Prostate gland (tissue), 2 donors: ENCODE measurements at regions not wholly inside any gene's neighbourhood (a gene's known extent, or its start where the extent isn't known, plus 50 kb on each side); places are given as distances from the start of the nearest gene placed in this dataset.

ENCODE experiments used
- CTCF ChIP-seq, 4 experiments: fragments of 200-600 bp in 2 of 4; fragments of 450-650 bp in 2 of 4; sonication (generic) in 2 of 4; IDR thresholded peaks; 1 replicate in 3 of 4; 2 replicates in 1 of 4; pipeline ENCODE4 v1.5.1; 2016 to 2019; ENCODE audit warnings: antibody characterized with exemption in 4 of 4, mild to moderate bottlenecking in 2 of 4, moderate library complexity in 2 of 4
- POLR2A ChIP-seq: fragments of 450-650 bp; IDR thresholded peaks from one replicate; pipeline ENCODE4 v1.6.1; 2016; ENCODE audit warnings: antibody characterized with exemption, mild to moderate bottlenecking
- POLR2AphosphoS5 ChIP-seq: sonication (generic); formaldehyde crosslinking; IDR thresholded peaks from one replicate; pipeline ENCODE4 v1.6.1; 2017; ENCODE audit warnings: antibody characterized with exemption

DNA sequence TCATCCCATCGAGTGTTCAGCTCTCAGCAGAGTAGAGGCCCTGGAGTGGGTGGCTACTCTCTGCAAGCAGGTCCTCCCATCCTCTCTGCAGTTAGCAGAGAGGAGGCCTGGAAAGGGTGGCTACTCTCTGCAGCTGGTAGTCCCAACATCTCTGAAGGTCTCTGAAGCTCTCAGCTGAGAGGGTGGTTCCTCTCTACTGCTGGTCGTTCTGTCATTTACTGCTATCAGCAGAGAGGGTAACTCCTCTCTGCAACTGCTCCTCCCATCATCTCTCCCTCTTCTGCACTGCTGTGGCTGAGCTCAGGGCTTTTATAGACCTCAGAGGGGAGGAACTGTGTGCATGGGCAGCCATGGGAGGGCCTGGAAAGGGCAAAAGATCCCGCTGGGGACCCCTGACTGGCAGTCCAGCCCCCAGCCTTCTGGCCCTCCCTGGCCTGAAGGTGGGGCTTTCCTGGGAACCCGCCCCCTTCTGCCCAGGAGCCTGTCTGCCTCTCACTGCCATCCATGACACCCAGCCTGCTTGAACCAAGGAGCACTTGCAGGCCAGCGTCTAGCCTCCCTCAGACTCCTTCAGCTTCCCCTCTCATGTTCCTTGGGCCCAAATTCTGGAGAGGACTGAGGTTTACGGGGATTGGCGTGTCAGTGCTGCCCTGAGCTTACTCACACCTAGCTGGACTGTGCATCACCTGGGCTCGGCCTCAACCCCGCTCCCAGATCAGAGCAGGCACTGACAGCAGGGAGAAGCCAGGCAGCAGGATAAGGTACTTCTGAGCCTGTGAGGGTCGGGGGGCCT lies 898.3 kb upstream of the NEGR1 start:
- no peak for TF ChIP-seq CTCF (IDR thresholded peaks at IDR 0.05)
- TF ChIP-seq POLR2A = no peak
- no peak for TF ChIP-seq POLR2AphosphoS5
